IPS-20b (cell line): ENCODE measurements at regions not wholly inside any gene's neighbourhood (a gene's known extent, or its start where the extent isn't known, plus 50 kb on each side); places are given as distances from the start of the nearest gene placed in this dataset.

Experiments
- H3K27ac ChIP-seq: one replicate; pipeline ENCODE4 v1.5.1; 2013; ENCODE audit warnings: low read length
- H3K27me3 ChIP-seq: 2 replicates; pipeline ENCODE4 v1.6.1; 2013; ENCODE audit warnings: mild to moderate bottlenecking, low read length, inconsistent platforms; ENCODE audit not compliant: insufficient read depth
- H3K36me3 ChIP-seq: 2 replicates; pipeline ENCODE4 v1.6.1; 2013; ENCODE audit warnings: low read depth, mild to moderate bottlenecking, inconsistent platforms, low read length, moderate library complexity; ENCODE audit not compliant: insufficient read depth
- H3K4me1 ChIP-seq: 2 replicates; pipeline ENCODE4 v1.6.1; 2013; ENCODE audit warnings: mild to moderate bottlenecking, control low read depth, inconsistent platforms, low read length, moderate library complexity; ENCODE audit not compliant: insufficient read depth
- H3K4me3 ChIP-seq: 2 replicates; pipeline ENCODE4 v1.5.1; 2013; ENCODE audit warnings: mild to moderate bottlenecking, low read length, inconsistent platforms
- H3K9ac ChIP-seq: 2 replicates; pipeline ENCODE4 v1.6.1; 2013; ENCODE audit warnings: low read depth, mild to moderate bottlenecking, inconsistent platforms, low read length, moderate library complexity
- H3K9me3 ChIP-seq: 2 replicates; pipeline ENCODE4 v1.6.1; 2013; ENCODE audit warnings: mild to moderate bottlenecking, low read depth, low read length, inconsistent platforms; ENCODE audit not compliant: insufficient read depth

GRCh38 chr2:136233298-136233697, 115.3 kb upstream of the CXCR4 start:
- no peaks in the 10 kb centered on the region for H3K9me3 ChIP-seq
- no peaks in the 10 kb centered on the region for H3K27me3 ChIP-seq
- H3K4me1 ChIP-seq = peaks cover 3% of the 10 kb centered on the region; the same call in 1 of the 2 replicates
- no peak overlapping the region for H3K9ac ChIP-seq
- H3K36me3 ChIP-seq = no peaks in the 10 kb centered on the region
- no peak overlapping the region for H3K4me3 ChIP-seq
- no peak overlapping the region for H3K27ac ChIP-seq

- Histone ChIP-seq H3K9me3 (no peaks in the 10 kb centered on the region), H3K9ac (no peak overlapping the region)
These were observed 114.7 kb upstream of the CXCR4 start for GRCh38 chr2:136232456-136233172.

GRCh38 chr2:136230464-136230863, 112.5 kb upstream of the CXCR4 start:
- no peaks in the 10 kb centered on the region for H3K27me3 ChIP-seq
- H3K9me3 ChIP-seq = no peaks in the 10 kb centered on the region
- H3K27ac ChIP-seq = no peak overlapping the region
- H3K4me1 ChIP-seq = peaks cover 6% of the 10 kb centered on the region
- no peaks in the 10 kb centered on the region for H3K36me3 ChIP-seq
- H3K9ac ChIP-seq = no peak overlapping the region
- no peak overlapping the region for H3K4me3 ChIP-seq

More at GRCh38 chr2:136232456-136233172, 114.7 kb upstream of the CXCR4 start:
- peaks cover 3% of the 10 kb centered on the region; the same call in 1 of the 2 replicates for H3K4me1 ChIP-seq
- no peak overlapping the region for H3K4me3 ChIP-seq
- H3K27me3 ChIP-seq = no peaks in the 10 kb centered on the region
- H3K36me3 ChIP-seq = no peaks in the 10 kb centered on the region
- H3K27ac ChIP-seq = no peak overlapping the region

GRCh38 chr2:136226903-136227302, 109.0 kb upstream of the CXCR4 start:
- Histone ChIP-seq H3K9ac (no peak overlapping the region), H3K27me3 (no peaks in the 10 kb centered on the region), H3K4me3 (no peak overlapping the region)

DNA sequence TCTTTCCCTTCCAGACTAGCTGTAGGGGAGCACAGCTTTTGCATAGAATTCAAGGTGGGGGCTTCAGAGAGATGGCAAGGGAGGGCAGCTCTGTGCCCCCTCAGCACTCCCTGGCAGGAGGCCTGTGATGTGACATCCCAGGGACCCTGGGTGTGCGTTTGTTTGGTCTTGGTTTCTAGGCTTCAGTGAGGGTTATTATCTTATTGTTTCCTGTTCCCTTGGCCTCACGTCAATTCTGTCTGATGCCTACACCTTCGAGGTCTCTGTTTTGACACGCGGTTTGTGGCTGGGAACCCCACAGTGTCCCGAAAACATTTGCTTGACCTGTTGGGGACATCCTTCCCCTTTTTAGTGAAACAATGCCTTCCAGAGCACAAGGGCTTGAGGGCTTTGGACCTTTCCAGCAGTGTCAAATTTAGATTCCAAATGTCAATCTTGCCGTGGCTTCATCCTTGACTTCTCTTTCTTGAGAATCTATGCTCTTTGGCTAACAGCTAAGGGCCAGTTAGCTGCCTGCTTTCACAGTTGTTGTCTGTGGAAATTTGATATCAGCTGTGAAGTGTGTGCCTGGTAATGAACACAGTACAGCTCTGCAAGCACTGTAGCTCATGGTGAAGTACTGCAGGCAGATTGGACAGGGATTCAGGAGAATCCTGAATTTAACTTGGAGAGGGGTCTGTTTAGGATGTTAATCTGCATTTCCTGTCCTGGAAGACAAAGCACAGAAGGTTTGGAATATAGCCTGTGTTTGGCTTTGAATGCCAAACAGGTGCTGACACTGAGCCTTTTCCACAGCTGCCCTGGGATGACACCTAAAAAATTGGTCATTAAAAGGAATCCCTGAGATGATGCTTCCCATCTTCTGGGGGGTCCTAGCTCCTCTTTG, 108.2 kb upstream of the CXCR4 start:
- H3K9me3 ChIP-seq = no peaks in the 10 kb centered on the region
- no peaks in the 10 kb centered on the region for H3K36me3 ChIP-seq
- peaks cover 6% of the 10 kb centered on the region for H3K4me1 ChIP-seq
- no peak overlapping the region for H3K9ac ChIP-seq
- H3K27me3 ChIP-seq = no peaks in the 10 kb centered on the region
- H3K27ac ChIP-seq = no peak overlapping the region
- H3K4me3 ChIP-seq = no peak overlapping the region

More at GRCh38 chr2:136226903-136227302, 109.0 kb upstream of the CXCR4 start:
- Histone ChIP-seq H3K9me3 (no peaks in the 10 kb centered on the region), H3K4me1 (peaks cover 6% of the 10 kb centered on the region), H3K36me3 (no peaks in the 10 kb centered on the region), H3K27ac (no peak overlapping the region)

GRCh38 chr2:136223274-136223673, 105.3 kb upstream of the CXCR4 start:
- no peak overlapping the region for H3K9ac ChIP-seq
- H3K36me3 ChIP-seq = no peaks in the 10 kb centered on the region
- no peak overlapping the region for H3K4me3 ChIP-seq
- H3K27ac ChIP-seq = no peak overlapping the region
- H3K4me1 ChIP-seq = peaks cover 6% of the 10 kb centered on the region
- H3K27me3 ChIP-seq = no peaks in the 10 kb centered on the region
- H3K9me3 ChIP-seq = no peaks in the 10 kb centered on the region

- Histone ChIP-seq H3K36me3 (no peaks in the 10 kb centered on the region), H3K4me1 (peaks cover 6% of the 10 kb centered on the region), H3K9ac (no peak overlapping the region)
These were observed 104.9 kb upstream of the CXCR4 start for GRCh38 chr2:136222862-136223261.

GRCh38 chr2:136221026-136221425, 103.1 kb upstream of the CXCR4 start:
- no peak overlapping the region for H3K27ac ChIP-seq
- no peaks in the 10 kb centered on the region for H3K36me3 ChIP-seq
- no peaks in the 10 kb centered on the region for H3K27me3 ChIP-seq
- H3K4me3 ChIP-seq = no peak overlapping the region
- H3K4me1 ChIP-seq = no peaks in the 10 kb centered on the region
- no peak overlapping the region for H3K9ac ChIP-seq
- no peaks in the 10 kb centered on the region for H3K9me3 ChIP-seq

More at GRCh38 chr2:136222862-136223261, 104.9 kb upstream of the CXCR4 start:
- H3K27ac ChIP-seq = no peak overlapping the region
- H3K27me3 ChIP-seq = no peaks in the 10 kb centered on the region
- no peaks in the 10 kb centered on the region for H3K9me3 ChIP-seq
- H3K4me3 ChIP-seq = no peak overlapping the region

DNA sequence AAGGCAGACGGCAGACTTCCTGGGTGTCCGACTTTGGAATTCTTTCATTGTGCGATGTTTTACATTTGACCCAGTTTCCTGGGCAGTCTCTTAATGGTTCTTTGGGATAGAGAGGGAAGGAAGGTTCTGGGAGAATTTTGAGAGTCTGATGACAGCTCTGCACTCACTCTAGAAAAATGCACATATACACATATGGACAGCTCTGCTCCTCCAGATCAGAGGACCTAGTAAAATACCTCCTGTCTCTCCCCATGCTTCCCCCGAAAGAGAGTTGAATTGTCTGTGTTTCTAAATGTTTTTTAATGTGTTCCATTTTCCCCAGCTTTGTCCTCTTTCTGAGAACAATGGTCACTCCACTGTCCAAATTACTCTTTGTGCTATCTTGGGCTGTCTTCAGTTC, 102.0 kb upstream of the CXCR4 start:
- H3K4me1 ChIP-seq = no peaks in the 10 kb centered on the region
- H3K9me3 ChIP-seq = no peaks in the 10 kb centered on the region
- H3K9ac ChIP-seq = no peak overlapping the region
- no peaks in the 10 kb centered on the region for H3K36me3 ChIP-seq
- H3K27me3 ChIP-seq = no peaks in the 10 kb centered on the region
- no peak overlapping the region for H3K27ac ChIP-seq
- no peak overlapping the region for H3K4me3 ChIP-seq

DNA sequence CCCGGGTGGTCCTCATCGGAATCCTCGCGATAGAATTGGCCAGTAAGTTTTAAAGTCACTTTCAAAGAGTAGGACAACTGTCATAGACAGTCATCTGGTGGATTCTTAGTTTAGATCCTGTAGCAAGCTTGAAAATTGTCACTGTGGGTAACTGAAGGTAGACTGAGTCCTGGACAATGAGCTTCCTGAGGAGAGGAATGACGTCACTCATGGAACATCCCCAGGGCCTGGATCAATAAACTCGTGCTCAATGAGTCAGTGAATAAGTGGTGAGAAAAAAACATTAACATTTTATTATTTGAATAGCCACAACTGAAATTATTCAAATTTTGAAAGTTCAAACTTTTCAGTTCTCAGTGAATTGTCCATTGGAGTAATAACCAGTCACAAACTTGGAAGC, 101.4 kb upstream of the CXCR4 start:
- Histone ChIP-seq H3K4me1 (no peaks in the 10 kb centered on the region), H3K27me3 (no peaks in the 10 kb centered on the region), H3K27ac (no peak overlapping the region), H3K9ac (no peak overlapping the region), H3K36me3 (no peaks in the 10 kb centered on the region), H3K4me3 (no peak overlapping the region), H3K9me3 (no peaks in the 10 kb centered on the region)

GRCh38 chr2:136217996-136218395, 100.0 kb upstream of the CXCR4 start:
- Histone ChIP-seq H3K27ac (no peak overlapping the region), H3K9me3 (no peaks in the 10 kb centered on the region), H3K4me1 (no peaks in the 10 kb centered on the region), H3K9ac (no peak overlapping the region), H3K27me3 (no peaks in the 10 kb centered on the region), H3K36me3 (no peaks in the 10 kb centered on the region), H3K4me3 (no peak overlapping the region)
